ENCODE measurements at regions not wholly inside any gene's neighbourhood (a gene's known extent, or its start where the extent isn't known, plus 50 kb on each side); places are given as distances from the start of the nearest gene placed in this dataset.
"Not testable (repeated sequence)": the region's sequence is repeated elsewhere in the genome, so short reads cannot be mapped to it uniquely, and the experiment has no call there.

DNA sequence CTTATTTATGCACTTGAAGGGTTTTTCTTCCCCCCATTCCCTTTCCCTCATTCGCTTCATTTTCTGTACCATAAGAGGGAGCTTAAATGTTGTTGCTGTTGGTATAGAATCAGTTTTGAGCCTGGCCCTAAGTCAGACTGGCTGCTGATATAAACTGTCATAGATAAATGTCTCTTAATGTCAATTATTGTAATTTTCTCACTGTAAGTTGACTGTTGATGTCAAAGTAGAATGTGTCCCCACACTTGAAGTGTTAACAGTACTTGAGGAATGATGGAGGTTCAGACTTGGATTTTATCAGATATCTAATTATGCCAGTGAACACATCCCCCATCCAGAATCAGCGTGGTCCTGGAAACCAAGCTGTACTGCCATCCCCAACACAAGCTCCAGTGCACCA lies 87.8 kb downstream of the PRR15 start:
- no peak for DNase-seq (ENCODE audit: extremely low spot score, unreplicated experiment)
- H3K4me1 Mint-ChIP-seq (ENCODE audit: unreplicated experiment): no peaks in the 10 kb centered on the region
- no peaks in the 10 kb centered on the region for H3K27me3 Mint-ChIP-seq (ENCODE audit: unreplicated experiment)
- H3K36me3 Mint-ChIP-seq (ENCODE audit: unreplicated experiment): peaks cover 2% of the 10 kb centered on the region
- no peak overlapping the region for H3K27ac Mint-ChIP-seq (ENCODE audit: unreplicated experiment)
- TF ChIP-seq, protein P1, sequence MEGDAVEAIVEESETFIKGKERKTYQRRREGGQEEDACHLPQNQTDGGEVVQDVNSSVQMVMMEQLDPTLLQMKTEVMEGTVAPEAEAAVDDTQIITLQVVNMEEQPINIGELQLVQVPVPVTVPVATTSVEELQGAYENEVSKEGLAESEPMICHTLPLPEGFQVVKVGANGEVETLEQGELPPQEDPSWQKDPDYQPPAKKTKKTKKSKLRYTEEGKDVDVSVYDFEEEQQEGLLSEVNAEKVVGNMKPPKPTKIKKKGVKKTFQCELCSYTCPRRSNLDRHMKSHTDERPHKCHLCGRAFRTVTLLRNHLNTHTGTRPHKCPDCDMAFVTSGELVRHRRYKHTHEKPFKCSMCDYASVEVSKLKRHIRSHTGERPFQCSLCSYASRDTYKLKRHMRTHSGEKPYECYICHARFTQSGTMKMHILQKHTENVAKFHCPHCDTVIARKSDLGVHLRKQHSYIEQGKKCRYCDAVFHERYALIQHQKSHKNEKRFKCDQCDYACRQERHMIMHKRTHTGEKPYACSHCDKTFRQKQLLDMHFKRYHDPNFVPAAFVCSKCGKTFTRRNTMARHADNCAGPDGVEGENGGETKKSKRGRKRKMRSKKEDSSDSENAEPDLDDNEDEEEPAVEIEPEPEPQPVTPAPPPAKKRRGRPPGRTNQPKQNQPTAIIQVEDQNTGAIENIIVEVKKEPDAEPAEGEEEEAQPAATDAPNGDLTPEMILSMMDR (IDR thresholded peaks at IDR 0.05): no peak
- H3K4me3 Mint-ChIP-seq (ENCODE audit: unreplicated experiment): no peak overlapping the region
- no peaks in the 10 kb centered on the region for H3K9me3 Mint-ChIP-seq (ENCODE audit: unreplicated experiment)

DNA sequence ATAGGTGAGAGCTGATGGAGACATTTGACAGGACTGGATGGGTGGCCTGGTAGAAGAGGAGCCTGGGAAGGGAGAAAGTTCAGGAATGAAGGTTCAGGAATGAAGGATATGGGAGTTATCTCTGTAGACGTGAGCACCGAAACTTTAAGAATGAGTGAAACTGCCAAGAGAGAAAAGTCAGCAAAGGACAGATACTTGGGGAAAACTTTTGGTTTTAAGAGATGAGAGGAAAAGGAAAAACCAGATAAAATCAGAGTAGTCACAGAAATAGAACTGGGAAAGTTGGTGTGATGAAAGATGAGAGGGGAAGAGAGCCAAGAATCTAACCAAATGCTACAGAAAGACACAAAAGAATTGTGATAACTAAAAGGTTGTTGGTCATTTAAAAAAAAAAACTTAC lies 88.9 kb downstream of the PRR15 start:
- Mint-ChIP-seq H3K4me3 (ENCODE audit: unreplicated experiment) (no peak overlapping the region), H3K27ac (ENCODE audit: unreplicated experiment) (no peak overlapping the region), H3K27me3 (ENCODE audit: unreplicated experiment) (no peaks in the 10 kb centered on the region), H3K9me3 (ENCODE audit: unreplicated experiment) (no peaks in the 10 kb centered on the region), H3K36me3 (ENCODE audit: unreplicated experiment) (peaks cover 2% of the 10 kb centered on the region), H3K4me1 (ENCODE audit: unreplicated experiment) (no peaks in the 10 kb centered on the region)
- no peak for DNase-seq (ENCODE audit: extremely low spot score, unreplicated experiment)
- TF ChIP-seq, protein P1 (IDR thresholded peaks at IDR 0.05): no peak

GRCh38 chr7:29654340-29654739 lies 90.7 kb downstream of the PRR15 start:
- H3K9me3 Mint-ChIP-seq (ENCODE audit: unreplicated experiment); H3K27me3 Mint-ChIP-seq (ENCODE audit: unreplicated experiment); H3K27ac Mint-ChIP-seq (ENCODE audit: unreplicated experiment); DNase-seq (ENCODE audit: extremely low spot score, unreplicated experiment); H3K4me3 Mint-ChIP-seq (ENCODE audit: unreplicated experiment); H3K36me3 Mint-ChIP-seq (ENCODE audit: unreplicated experiment); H3K4me1 Mint-ChIP-seq (ENCODE audit: unreplicated experiment): not testable (repeated sequence)

GRCh38 chr7:29657288-29657687 lies 93.7 kb downstream of the PRR15 start:
- Mint-ChIP-seq H3K9me3 (ENCODE audit: unreplicated experiment) (no peaks in the 10 kb centered on the region), H3K27me3 (ENCODE audit: unreplicated experiment) (no peaks in the 10 kb centered on the region), H3K36me3 (ENCODE audit: unreplicated experiment) (no peaks in the 10 kb centered on the region), H3K4me1 (ENCODE audit: unreplicated experiment) (no peaks in the 10 kb centered on the region), H3K27ac (ENCODE audit: unreplicated experiment) (no peak overlapping the region), H3K4me3 (ENCODE audit: unreplicated experiment) (no peak overlapping the region)
- TF ChIP-seq, protein P1 (IDR thresholded peaks at IDR 0.05): no peak
- no peak for DNase-seq (ENCODE audit: extremely low spot score, unreplicated experiment)

- TF ChIP-seq, protein P1 (IDR thresholded peaks at IDR 0.05): no peak
- Mint-ChIP-seq H3K4me3 (ENCODE audit: unreplicated experiment) (no peak overlapping the region), H3K9me3 (ENCODE audit: unreplicated experiment) (no peaks in the 10 kb centered on the region), H3K27me3 (ENCODE audit: unreplicated experiment) (no peaks in the 10 kb centered on the region), H3K27ac (ENCODE audit: unreplicated experiment) (no peak overlapping the region), H3K4me1 (ENCODE audit: unreplicated experiment) (peaks cover 3% of the 10 kb centered on the region), H3K36me3 (ENCODE audit: unreplicated experiment) (no peaks in the 10 kb centered on the region)
- DNase-seq (ENCODE audit: extremely low spot score, unreplicated experiment): no peak
Measured at GRCh38 chr7:29657856-29658255, 94.2 kb downstream of the PRR15 start.

GRCh38 chr7:29659213-29659612 lies 95.6 kb downstream of the PRR15 start:
- H3K36me3 Mint-ChIP-seq (ENCODE audit: unreplicated experiment); H3K9me3 Mint-ChIP-seq (ENCODE audit: unreplicated experiment); H3K27ac Mint-ChIP-seq (ENCODE audit: unreplicated experiment); H3K27me3 Mint-ChIP-seq (ENCODE audit: unreplicated experiment); H3K4me3 Mint-ChIP-seq (ENCODE audit: unreplicated experiment); DNase-seq (ENCODE audit: extremely low spot score, unreplicated experiment); H3K4me1 Mint-ChIP-seq (ENCODE audit: unreplicated experiment): not testable (repeated sequence)

GRCh38 chr7:29662899-29663298 lies 99.3 kb downstream of the PRR15 start:
- H3K4me1 Mint-ChIP-seq (ENCODE audit: unreplicated experiment); H3K27me3 Mint-ChIP-seq (ENCODE audit: unreplicated experiment); H3K36me3 Mint-ChIP-seq (ENCODE audit: unreplicated experiment); H3K4me3 Mint-ChIP-seq (ENCODE audit: unreplicated experiment); H3K27ac Mint-ChIP-seq (ENCODE audit: unreplicated experiment); DNase-seq (ENCODE audit: extremely low spot score, unreplicated experiment); H3K9me3 Mint-ChIP-seq (ENCODE audit: unreplicated experiment): not testable (repeated sequence)

DNA sequence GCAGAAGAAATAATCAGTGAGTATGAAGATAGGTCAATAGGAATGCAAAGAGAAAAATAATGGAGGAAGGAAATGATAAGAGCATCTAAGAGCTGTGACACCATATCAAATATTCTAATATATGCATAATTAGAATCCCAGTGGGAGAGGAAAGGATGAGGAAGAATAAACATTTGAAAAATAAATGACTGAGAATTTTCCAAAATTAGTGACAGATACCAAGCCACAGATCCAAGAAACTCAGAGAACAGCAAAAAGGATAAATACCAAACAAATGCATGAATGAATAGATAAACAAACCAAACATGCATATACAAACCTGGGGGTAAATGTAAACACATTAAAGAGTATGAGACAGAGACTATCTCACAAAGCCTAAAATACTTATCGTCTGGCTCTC lies 101.4 kb downstream of the PRR15 start:
- not testable (repeated sequence) for H3K9me3 Mint-ChIP-seq (ENCODE audit: unreplicated experiment); H3K27me3 Mint-ChIP-seq (ENCODE audit: unreplicated experiment); DNase-seq (ENCODE audit: extremely low spot score, unreplicated experiment)

GRCh38 chr7:29667096-29667669 lies 103.5 kb downstream of the PRR15 start:
- not testable (repeated sequence) for H3K27ac Mint-ChIP-seq (ENCODE audit: unreplicated experiment); H3K4me1 Mint-ChIP-seq (ENCODE audit: unreplicated experiment); DNase-seq (ENCODE audit: extremely low spot score, unreplicated experiment); H3K9me3 Mint-ChIP-seq (ENCODE audit: unreplicated experiment); H3K27me3 Mint-ChIP-seq (ENCODE audit: unreplicated experiment); H3K4me3 Mint-ChIP-seq (ENCODE audit: unreplicated experiment); H3K36me3 Mint-ChIP-seq (ENCODE audit: unreplicated experiment)

More for the DNA sequence above, 101.4 kb downstream of the PRR15 start:
- H3K4me1 Mint-ChIP-seq (ENCODE audit: unreplicated experiment); H3K4me3 Mint-ChIP-seq (ENCODE audit: unreplicated experiment); H3K36me3 Mint-ChIP-seq (ENCODE audit: unreplicated experiment); H3K27ac Mint-ChIP-seq (ENCODE audit: unreplicated experiment): not testable (repeated sequence)

Data from osteocyte (in vitro differentiated cells).